ENCODE measurements at regions not wholly inside any gene's neighbourhood (a gene's known extent, or its start where the extent isn't known, plus 50 kb on each side); places are given as distances from the start of the nearest gene placed in this dataset.

- Mint-ChIP-seq H3K4me1 (ENCODE audit: low read depth, unreplicated experiment) (no peaks in the 10 kb centered on the region), H3K36me3 (ENCODE audit: insufficient read depth, unreplicated experiment) (no peaks in the 10 kb centered on the region), H3K4me3 (ENCODE audit: unreplicated experiment) (no peak overlapping the region), H3K9me3 (ENCODE audit: unreplicated experiment) (no peaks in the 10 kb centered on the region), H3K27ac (ENCODE audit: unreplicated experiment) (no peak overlapping the region), H3K27me3 (ENCODE audit: insufficient read depth, unreplicated experiment) (peaks cover 22% of the 10 kb centered on the region)
- Histone ChIP-seq H3K4me3 (ENCODE audit: low read depth, low read length) (no peak overlapping the region), H3K36me3 (ENCODE audit: control insufficient read depth, insufficient read depth, low read length) (no peaks in the 10 kb centered on the region), H3K9me3 (no peaks in the 10 kb centered on the region), H3K27me3 (replicated peaks; ENCODE audit: control insufficient read depth, insufficient read depth, low read length) (no peaks in the 10 kb centered on the region), H3K4me1 (no peaks in the 10 kb centered on the region)
- ChIA-PET POLR2A (no interaction called here), CTCF (interaction anchor here (1.0 kb wide), 1 partner anchor 11 kb away, joined by 3 read pairs; no protein-coding TSS in a partner anchor)
- intact Hi-C loops (cut with micrococcal nuclease; ENCODE audit: unreplicated experiment): no loop called here
- no peak for DNase-seq
- no TSS peak for BruUV-seq (replicated peaks)
- TF ChIP-seq CTCF (IDR thresholded peaks at IDR 0.05; ENCODE audit: insufficient read depth in 1 of 2, low read depth in 1 of 2, low read length in 1 of 2, severe bottlenecking in 1 of 2, unreplicated experiment in 1 of 2): no peak
Observed at GRCh38 chr10:6778992-6779701, 199.1 kb upstream of the PRKCQ start.

- Histone ChIP-seq H3K36me3 (ENCODE audit: control insufficient read depth, insufficient read depth, low read length) (no peaks in the 10 kb centered on the region), H3K4me3 (ENCODE audit: low read depth, low read length) (no peak overlapping the region), H3K9me3 (no peaks in the 10 kb centered on the region), H3K4me1 (no peaks in the 10 kb centered on the region), H3K27me3 (replicated peaks; ENCODE audit: control insufficient read depth, insufficient read depth, low read length) (no peaks in the 10 kb centered on the region)
- H3K36me3 Mint-ChIP-seq (ENCODE audit: insufficient read depth, unreplicated experiment): no peaks in the 10 kb centered on the region
- DNase-seq: no peak
- CTCF ChIA-PET: no interaction called here
- BruUV-seq (replicated peaks): no TSS peak
- no peaks in the 10 kb centered on the region for H3K9me3 Mint-ChIP-seq (ENCODE audit: unreplicated experiment)
- H3K27ac Mint-ChIP-seq (ENCODE audit: unreplicated experiment): no peak overlapping the region
- intact Hi-C loops (cut with micrococcal nuclease; ENCODE audit: unreplicated experiment): no loop called here
- no peak for TF ChIP-seq CTCF (IDR thresholded peaks at IDR 0.05; ENCODE audit: insufficient read depth in 1 of 2, low read depth in 1 of 2, low read length in 1 of 2, severe bottlenecking in 1 of 2, unreplicated experiment in 1 of 2)
- H3K4me1 Mint-ChIP-seq (ENCODE audit: low read depth, unreplicated experiment): no peaks in the 10 kb centered on the region
- no peak overlapping the region for H3K4me3 Mint-ChIP-seq (ENCODE audit: unreplicated experiment)
- peaks cover 20% of the 10 kb centered on the region for H3K27me3 Mint-ChIP-seq (ENCODE audit: insufficient read depth, unreplicated experiment)
- POLR2A ChIA-PET: no interaction called here
Observed at GRCh38 chr10:6776170-6776569, 196.1 kb upstream of the PRKCQ start.

- Mint-ChIP-seq H3K36me3 (ENCODE audit: insufficient read depth, unreplicated experiment) (no peaks in the 10 kb centered on the region), H3K27me3 (ENCODE audit: insufficient read depth, unreplicated experiment) (peaks cover 13% of the 10 kb centered on the region), H3K9me3 (ENCODE audit: unreplicated experiment) (no peaks in the 10 kb centered on the region), H3K4me1 (ENCODE audit: low read depth, unreplicated experiment) (no peaks in the 10 kb centered on the region), H3K27ac (ENCODE audit: unreplicated experiment) (no peak overlapping the region), H3K4me3 (ENCODE audit: unreplicated experiment) (no peak overlapping the region)
- Histone ChIP-seq H3K4me1 (no peaks in the 10 kb centered on the region), H3K36me3 (ENCODE audit: control insufficient read depth, insufficient read depth, low read length) (no peaks in the 10 kb centered on the region), H3K27me3 (replicated peaks; ENCODE audit: control insufficient read depth, insufficient read depth, low read length) (no peaks in the 10 kb centered on the region), H3K9me3 (no peaks in the 10 kb centered on the region), H3K4me3 (ENCODE audit: low read depth, low read length) (no peak overlapping the region)
- TF ChIP-seq CTCF (IDR thresholded peaks at IDR 0.05; ENCODE audit: insufficient read depth in 1 of 2, low read depth in 1 of 2, low read length in 1 of 2, severe bottlenecking in 1 of 2, unreplicated experiment in 1 of 2): no peak
- no peak for DNase-seq
- POLR2A ChIA-PET: no interaction called here
- BruUV-seq (replicated peaks): no TSS peak
- intact Hi-C loops (cut with micrococcal nuclease; ENCODE audit: unreplicated experiment): no loop called here
- CTCF ChIA-PET: no interaction called here
Observed at GRCh38 chr10:6774406-6774805, 194.3 kb upstream of the PRKCQ start.
